ENCODE measurements at regions not wholly inside any gene's neighbourhood (a gene's known extent, or its start where the extent isn't known, plus 50 kb on each side); places are given as distances from the start of the nearest gene placed in this dataset.
"Not testable (repeated sequence)": the region's sequence is repeated elsewhere in the genome, so short reads cannot be mapped to it uniquely, and the experiment has no call there.

DNA sequence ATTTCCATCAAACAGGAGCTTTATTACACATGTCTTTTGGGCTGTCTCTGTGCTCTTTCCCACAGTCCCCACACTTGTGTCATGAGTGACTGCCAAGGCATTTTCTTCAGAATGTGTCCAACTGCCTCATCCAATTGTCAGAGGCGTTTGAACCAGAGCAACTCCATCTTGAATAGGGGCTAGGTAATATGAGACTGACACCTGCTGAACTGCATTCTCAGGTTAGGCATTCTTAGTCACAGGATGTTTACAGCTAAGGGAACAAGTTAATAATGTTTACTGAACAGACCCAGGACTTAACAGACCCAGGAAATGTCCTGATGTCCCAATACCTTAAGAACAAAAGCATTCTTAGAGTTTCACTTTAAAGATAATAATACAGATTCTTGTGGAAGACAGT is 595.5 kb downstream of the REEP3 start:
- no peak for TF ChIP-seq ZNF274 (IDR thresholded peaks at IDR 0.05; ENCODE audit: low read depth, low read length)
- no peak overlapping the region for H3K4me3 ChIP-seq (ENCODE audit: low read length)

DNA sequence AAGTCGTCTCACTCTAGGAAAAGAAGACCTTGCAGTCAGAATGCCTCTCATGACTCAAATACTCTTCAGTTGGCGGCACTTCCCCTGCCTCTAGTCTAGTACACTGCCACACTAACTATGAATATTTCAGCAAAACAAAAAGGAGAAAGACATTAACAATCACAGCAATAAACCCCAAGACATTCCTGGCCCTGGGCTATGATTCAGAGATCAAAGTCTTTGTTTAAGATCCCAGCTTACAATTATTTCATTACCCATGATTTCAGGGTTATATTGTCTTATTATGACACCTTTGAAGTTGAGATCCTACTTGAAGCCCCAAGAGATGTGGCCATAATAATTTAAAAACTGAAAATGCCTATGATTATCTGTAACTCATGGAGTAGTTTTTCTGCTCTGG is 597.5 kb downstream of the REEP3 start:
- no peak overlapping the region for H3K4me3 ChIP-seq (ENCODE audit: low read length)
- no peak for TF ChIP-seq ZNF274 (IDR thresholded peaks at IDR 0.05; ENCODE audit: low read depth, low read length)

DNA sequence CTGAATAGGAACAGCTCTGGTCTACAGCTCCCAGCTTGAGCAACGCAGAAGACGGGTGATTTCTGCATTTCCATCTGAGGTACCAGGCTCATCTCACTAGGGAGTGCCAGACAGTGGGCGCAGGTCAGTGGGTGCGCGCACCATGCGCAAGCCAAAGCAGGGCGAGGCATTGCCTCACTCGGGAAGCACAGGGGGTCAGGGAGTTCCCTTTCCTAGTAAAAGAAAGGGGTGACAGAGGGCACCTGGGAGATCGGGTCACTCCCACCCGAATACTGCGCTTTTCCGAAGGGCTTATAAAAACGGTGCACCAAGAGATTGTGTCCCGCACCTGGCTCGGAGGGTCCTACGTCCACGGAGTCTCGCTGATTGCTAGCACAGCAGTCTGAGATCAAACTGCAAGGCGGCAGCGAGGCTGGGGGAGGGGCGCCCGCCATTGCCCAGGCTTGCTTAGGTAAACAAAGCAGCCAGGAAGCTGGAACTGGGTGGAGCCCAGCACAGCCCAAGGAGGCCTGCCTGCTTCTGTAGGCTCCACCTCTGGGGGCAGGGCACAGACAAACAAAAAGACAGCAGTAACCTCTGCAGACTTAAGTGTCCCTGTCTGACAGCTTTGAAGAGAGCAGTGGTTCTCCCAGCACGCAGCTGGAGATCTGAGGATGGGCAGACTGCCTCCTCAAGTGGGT is 599.2 kb downstream of the REEP3 start:
- H3K4me3 ChIP-seq (ENCODE audit: low read length): not testable (repeated sequence)

DNA sequence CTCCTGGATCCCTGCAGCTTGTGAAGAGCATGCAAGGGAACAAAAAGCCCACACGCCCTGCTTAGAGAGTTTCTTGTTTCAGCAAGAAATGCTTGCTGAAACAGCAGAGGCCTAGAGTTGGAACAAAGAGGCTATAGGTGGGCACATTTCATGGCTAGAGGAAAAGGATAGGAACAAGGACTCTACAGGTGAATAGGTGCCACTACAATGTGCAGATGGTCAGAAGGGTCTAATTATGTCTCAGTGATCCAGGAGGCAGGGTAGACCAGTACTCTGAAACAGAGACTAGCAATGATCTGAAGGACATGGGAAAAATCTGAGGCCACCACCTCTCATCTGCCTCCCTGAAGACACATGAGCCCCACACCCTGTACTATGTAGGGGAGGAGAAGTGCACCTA is 609.0 kb downstream of the REEP3 start:
- no peak for TF ChIP-seq ZNF274 (IDR thresholded peaks at IDR 0.05; ENCODE audit: low read depth, low read length)
- H3K4me3 ChIP-seq (ENCODE audit: low read length): no peak overlapping the region

DNA sequence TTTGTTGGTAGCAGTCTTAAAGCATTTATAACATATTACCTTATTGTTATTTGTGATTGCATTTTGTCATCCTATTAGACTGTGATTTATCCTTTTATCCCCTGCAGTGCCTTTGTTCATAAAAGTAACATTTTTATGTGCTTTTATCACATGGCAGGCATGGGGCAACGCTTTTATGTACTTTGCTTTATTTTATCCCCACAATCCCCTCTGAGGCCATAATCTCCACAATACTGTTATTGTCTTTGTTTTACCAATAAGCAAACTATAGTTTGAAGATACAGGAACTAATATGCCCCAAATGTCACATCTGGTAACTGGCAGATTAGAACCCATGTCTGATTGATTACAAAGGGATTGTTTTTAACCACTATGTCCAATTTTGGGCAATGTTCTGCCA is 613.5 kb downstream of the REEP3 start:
- TF ChIP-seq ZNF274 (IDR thresholded peaks at IDR 0.05; ENCODE audit: low read depth, low read length): no peak
- H3K4me3 ChIP-seq (ENCODE audit: low read length): no peak overlapping the region

DNA sequence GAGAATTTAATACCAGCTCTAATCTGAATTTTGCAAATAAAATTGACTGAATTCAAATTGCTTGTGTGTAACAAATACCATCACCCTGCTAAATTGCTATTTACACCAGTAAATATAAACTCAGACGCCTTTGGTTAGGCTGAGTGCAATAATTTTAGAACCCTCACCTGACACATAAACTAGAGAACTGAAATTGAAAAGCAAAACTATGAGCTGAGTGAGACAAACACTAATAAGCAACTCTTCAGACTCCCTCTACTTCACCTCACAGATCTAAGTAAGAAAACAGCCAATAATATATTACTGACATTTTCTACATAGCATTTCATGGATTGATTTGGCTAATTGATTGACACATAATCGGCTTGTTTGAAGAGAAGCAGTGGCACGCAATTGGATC is 621.2 kb downstream of the REEP3 start:
- no peak for TF ChIP-seq ZNF274 (IDR thresholded peaks at IDR 0.05; ENCODE audit: low read depth, low read length)
- H3K4me3 ChIP-seq (ENCODE audit: low read length): no peak overlapping the region

DNA sequence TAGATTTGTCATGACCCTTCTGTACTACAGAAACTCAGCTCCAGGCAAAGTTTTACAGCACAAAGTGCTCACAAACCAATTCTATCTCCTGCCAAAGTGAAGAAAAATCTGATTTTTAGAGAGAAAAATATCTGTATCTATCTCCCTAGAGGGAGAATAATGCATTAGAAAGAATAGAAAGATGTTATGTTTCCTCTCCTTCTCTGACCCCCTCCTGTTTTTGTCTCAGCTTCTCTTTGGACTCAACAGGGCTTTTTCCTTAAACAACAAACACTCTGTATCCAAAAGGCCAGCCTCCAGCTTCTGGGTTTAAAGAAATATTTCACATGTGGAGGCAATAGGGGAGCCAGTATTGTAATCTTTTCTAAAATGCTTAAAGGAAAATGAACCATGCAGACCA is 627.4 kb downstream of the REEP3 start:
- TF ChIP-seq ZNF274 (IDR thresholded peaks at IDR 0.05; ENCODE audit: low read depth, low read length): no peak
- no peak overlapping the region for H3K4me3 ChIP-seq (ENCODE audit: low read length)

DNA sequence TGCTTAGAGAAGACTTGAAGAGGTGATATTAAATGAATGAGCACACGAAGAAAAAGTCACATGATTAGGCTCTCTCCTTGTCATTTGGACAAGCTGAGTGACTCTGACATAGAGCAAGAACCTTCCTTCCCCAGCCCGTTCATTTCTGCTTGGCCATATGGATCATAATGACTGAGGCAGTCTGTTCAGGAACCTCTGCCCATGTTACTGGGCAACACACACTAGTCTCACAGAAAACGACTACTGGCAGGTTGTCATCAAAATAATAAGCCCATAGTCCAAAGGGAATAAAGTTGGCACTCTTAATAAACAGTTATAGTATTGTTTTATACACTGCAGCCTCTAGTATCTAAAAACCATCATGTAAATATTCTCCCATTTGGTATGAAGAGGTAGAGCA is 635.0 kb downstream of the REEP3 start:
- no peak overlapping the region for H3K4me3 ChIP-seq (ENCODE audit: low read length)
- no peak for TF ChIP-seq ZNF274 (IDR thresholded peaks at IDR 0.05; ENCODE audit: low read depth, low read length)

DNA sequence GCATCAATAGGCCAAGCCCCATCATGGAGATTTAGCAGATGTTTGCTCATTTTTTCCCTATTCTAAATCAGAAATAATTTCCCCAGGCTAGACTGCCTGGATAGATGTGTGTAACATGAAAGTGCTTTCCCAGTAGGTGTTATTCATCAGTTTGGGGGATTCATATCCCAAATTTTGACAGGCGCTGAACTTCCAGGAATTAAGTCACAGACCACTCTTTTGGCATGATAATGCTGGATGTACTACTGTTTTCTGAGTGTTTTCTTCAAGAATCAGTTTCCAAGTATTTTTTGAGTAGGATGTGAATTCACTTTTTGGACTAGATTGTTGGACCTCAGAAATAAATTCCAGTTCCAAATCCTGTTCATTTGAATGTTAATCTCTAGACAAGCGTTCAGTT is 637.4 kb downstream of the REEP3 start:
- no peak for TF ChIP-seq ZNF274 (IDR thresholded peaks at IDR 0.05; ENCODE audit: low read depth, low read length)
- no peak overlapping the region for H3K4me3 ChIP-seq (ENCODE audit: low read length)

DNA sequence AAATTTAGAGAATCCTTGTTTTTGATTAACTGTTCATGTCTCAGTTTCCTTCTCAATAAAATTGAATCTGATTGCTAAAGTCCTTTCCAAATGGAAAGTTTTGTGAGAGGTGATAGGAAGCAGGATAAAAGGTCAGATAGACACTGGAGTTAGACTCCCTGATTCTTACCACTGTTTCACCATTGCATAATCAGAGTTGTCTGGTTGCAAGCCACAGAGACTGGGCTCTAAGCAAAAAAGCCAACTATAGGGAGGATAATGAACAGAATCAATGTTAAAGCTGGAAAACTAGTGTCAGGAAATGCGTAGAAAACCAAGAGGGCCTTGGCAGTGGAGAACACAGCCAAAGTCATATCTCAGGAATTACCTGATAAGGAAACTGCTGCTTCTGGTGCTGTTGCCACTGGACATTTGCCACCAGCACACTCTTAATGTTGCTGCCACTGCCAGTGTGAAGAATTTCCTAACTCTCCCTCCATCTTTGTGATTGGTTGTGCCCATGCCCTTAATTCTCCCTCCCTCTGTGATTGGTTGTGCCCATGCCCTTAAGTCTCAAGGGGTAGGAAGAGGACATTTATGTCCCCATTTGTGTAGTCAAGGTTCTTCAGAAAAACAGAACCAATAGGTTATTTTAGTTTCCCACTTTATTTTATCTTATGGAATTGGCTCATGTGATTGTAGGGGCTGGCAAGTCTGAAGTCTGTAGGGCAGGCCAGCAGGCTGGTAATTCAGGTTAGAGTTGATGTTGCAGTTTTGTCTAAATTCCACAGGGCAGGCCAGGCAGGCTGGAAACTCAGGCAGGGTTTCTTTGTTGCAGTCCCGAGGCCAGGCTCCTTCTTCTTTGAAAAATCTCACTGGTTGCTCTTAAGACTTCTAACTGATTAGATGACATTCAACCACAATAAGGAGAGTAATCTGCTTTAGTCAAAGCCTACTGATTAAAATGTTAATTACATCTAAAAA is 639.0 kb downstream of the REEP3 start:
- no peak overlapping the region for H3K4me3 ChIP-seq (ENCODE audit: low read length)
- no peak for TF ChIP-seq ZNF274 (IDR thresholded peaks at IDR 0.05; ENCODE audit: low read depth, low read length)

DNA sequence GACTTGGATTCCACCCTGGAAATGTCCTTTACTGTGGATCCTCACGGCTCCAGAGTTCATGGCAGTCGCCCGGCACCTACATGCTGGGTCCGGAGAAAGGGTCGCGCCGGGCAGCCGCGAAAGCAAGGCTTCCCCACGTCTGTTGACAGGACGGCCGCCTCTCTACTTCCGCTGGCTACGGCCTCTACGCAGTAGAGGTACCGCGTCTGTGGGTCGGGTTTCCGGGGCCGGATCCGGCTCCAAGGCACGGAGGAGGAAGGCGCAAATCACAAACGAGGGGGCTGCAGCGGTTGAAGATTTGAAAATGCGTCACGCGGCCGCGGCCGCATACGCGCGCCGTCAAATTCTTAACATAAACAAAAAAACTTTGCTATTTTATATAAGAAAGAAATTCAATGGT is 649.6 kb downstream of the REEP3 start:
- no peak overlapping the region for H3K4me3 ChIP-seq (ENCODE audit: low read length)
- TF ChIP-seq ZNF274 (IDR thresholded peaks at IDR 0.05; ENCODE audit: low read depth, low read length): no peak

DNA sequence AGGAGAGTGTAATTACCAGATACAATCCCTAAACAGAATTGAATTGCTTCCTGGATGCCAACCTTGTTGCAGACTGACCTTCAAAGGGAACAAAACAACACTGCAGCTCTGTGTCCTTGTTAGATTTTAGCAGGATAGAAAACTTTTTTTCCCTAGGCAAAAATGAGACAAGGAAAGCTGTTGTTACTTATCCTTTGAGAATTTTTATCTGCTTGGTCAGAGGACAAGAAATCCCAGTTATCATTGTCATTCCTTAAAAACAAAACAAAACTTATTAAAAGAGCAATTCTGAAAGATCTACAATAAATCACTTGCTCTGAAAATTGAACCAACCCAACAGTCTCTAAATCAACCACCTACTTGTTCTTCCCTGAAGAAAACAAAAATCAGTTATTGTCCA is 652.6 kb downstream of the REEP3 start:
- no peak for TF ChIP-seq ZNF274 (IDR thresholded peaks at IDR 0.05; ENCODE audit: low read depth, low read length)
- H3K4me3 ChIP-seq (ENCODE audit: low read length): no peak overlapping the region

DNA sequence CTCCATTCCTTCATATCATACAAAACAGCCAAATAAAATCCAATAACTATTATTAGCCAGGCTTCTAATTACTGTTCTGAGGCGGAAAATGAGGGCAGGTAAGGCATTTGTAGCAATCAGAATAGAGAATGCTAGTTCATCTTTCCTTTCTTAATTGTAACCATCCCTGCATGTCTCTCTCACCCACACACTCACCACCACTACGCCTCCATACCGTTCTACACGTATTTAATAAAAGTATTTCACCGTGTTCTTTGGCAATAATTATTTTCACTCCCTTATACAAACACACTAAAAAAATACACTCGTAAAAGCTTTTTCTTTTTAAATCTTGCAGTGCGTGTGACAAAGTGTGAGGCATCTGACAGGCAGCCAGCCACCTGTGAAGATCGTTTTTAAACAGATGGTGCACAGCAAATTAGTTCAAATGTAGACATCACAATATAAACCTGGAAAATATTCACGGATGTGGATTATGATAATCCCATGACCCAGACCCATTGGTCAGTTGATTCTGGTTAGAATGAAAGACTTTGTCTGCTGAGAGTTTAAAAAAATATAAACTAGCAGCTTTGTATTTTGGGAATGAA is 653.6 kb downstream of the REEP3 start:
- no peak for TF ChIP-seq ZNF274 (IDR thresholded peaks at IDR 0.05; ENCODE audit: low read depth, low read length)
- H3K4me3 ChIP-seq (ENCODE audit: low read length): no peak overlapping the region

DNA sequence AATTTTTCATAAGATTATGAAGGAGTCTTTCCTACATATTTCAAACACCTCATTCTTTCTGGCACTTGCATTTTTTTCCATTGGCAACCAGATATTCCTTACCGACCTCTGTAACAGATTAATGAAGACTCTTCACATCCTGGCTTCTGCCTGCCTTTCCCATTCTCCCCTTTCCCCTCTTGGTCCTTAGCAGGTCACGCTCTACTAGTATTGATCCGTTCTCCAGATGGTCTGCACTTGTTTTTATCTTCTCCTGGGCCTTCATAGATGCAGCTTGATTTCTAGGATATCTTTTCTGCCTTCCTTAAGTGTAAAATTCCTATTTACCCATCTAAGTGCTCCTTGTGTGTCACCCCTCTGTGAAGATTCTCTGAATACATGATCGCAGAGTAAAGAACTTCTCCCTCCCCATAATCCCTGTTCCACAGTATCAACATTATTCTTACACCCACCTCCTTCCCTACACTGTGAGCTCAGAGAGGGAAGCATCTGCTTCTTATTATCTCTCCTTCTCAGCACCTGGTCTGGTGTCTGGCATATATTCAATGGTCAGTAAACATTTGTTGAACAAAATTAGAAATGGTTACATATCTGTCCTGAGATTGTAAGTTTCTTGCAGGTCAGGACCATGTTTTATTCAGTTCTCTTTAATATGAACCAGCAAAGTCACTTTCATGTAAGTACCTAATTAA is 654.2 kb downstream of the REEP3 start:
- no peak for TF ChIP-seq ZNF274 (IDR thresholded peaks at IDR 0.05; ENCODE audit: low read depth, low read length)
- H3K4me3 ChIP-seq (ENCODE audit: low read length): no peak overlapping the region

All from GM08714 (cell line).